HepG2 (cell line): ENCODE measurements at regions not wholly inside any gene's neighbourhood (a gene's known extent, or its start where the extent isn't known, plus 50 kb on each side); places are given as distances from the start of the nearest gene placed in this dataset.

ENCODE experiments used
- ARHGAP35 ChIP-seq: sonication (generic); formaldehyde crosslinking; IDR thresholded peaks from 2 replicates; pipeline ENCODE4 v1.9.0; 2022; ENCODE audit warnings: mild to moderate bottlenecking, inconsistent platforms, moderate library complexity, missing genetic modification reagents, borderline replicate concordance
- DPF2 ChIP-seq: sonication (generic); formaldehyde crosslinking; IDR thresholded peaks from 2 replicates; pipeline ENCODE4 v1.4.0; 2020; ENCODE audit warnings: mild to moderate bottlenecking, low read depth, missing genetic modification reagents, borderline replicate concordance
- ETV5 ChIP-seq: IDR thresholded peaks from 2 replicates; pipeline ENCODE4 v1.6.1; 2018; ENCODE audit warnings: missing biosample characterization, missing genetic modification reagents, inconsistent platforms, borderline replicate concordance
- GFI1 ChIP-seq: sonication (generic); formaldehyde crosslinking; IDR thresholded peaks from 2 replicates; pipeline ENCODE4 v1.5.0; 2020; ENCODE audit warnings: missing genetic modification reagents, mild to moderate bottlenecking, borderline replicate concordance
- HNRNPH1 ChIP-seq: fragments of 200-400 bp; formaldehyde crosslinking; optimal IDR thresholded peaks from 2 replicates; pipeline ENCODE3; 2017; ENCODE audit warnings: mild to moderate bottlenecking, low read depth, low read length
- NFKB2 ChIP-seq: sonication (generic); formaldehyde crosslinking; IDR thresholded peaks from 2 replicates; pipeline ENCODE4 v1.4.0; 2020; ENCODE audit warnings: missing genetic modification reagents, borderline replicate concordance
- POLR2AphosphoS2 ChIP-seq: IDR thresholded peaks from 2 replicates; pipeline ENCODE4 v1.6.1; 2011; ENCODE audit warnings: low read depth, low read length, improper control_type of control experiment
- RFXAP ChIP-seq: sonication (generic); formaldehyde crosslinking; IDR thresholded peaks from 2 replicates; pipeline ENCODE4 v1.4.0; 2020; ENCODE audit warnings: missing genetic modification reagents, borderline replicate concordance
- SKI ChIP-seq: fragments of 450-650 bp; IDR thresholded peaks from one replicate; pipeline ENCODE4 v1.6.1; 2018; ENCODE audit warnings: mild to moderate bottlenecking; ENCODE audit not compliant: partially characterized antibody
- SPEN ChIP-seq: sonication (generic); formaldehyde crosslinking; IDR thresholded peaks from 2 replicates; pipeline ENCODE4 v1.5.1; 2020; ENCODE audit warnings: low read depth, mild to moderate bottlenecking, missing genetic modification reagents
- SRSF4 ChIP-seq: fragments of 200-400 bp; formaldehyde crosslinking; IDR thresholded peaks from one replicate; pipeline ENCODE4 v1.6.1; 2018; ENCODE audit warnings: mild to moderate bottlenecking, low read depth, low read length, moderate library complexity; ENCODE audit not compliant: poor library complexity, severe bottlenecking
- ZNF260 ChIP-seq: sonication (generic); formaldehyde crosslinking; IDR thresholded peaks from 2 replicates; pipeline ENCODE4 v1.4.0; 2020; ENCODE audit warnings: missing genetic modification reagents, low read depth, mild to moderate bottlenecking, borderline replicate concordance
- ZNF549 ChIP-seq: sonication (generic); formaldehyde crosslinking; IDR thresholded peaks from 2 replicates; pipeline ENCODE4 v1.5.0; 2020; ENCODE audit warnings: missing genetic modification reagents
- TF ChIP-seq, protein P1 (sequence below): sonication (generic); formaldehyde crosslinking; IDR thresholded peaks from 2 replicates; pipeline ENCODE4 v1.5.1; 2020; ENCODE audit warnings: missing genetic modification reagents, mild to moderate bottlenecking, borderline replicate concordance
- TF ChIP-seq, protein P2 (sequence below): sonication (generic); formaldehyde crosslinking; IDR thresholded peaks from 2 replicates; pipeline ENCODE4 v1.8.1; 2023; ENCODE audit warnings: mild to moderate bottlenecking, inconsistent platforms, moderate library complexity, missing genetic modification reagents, borderline replicate concordance
- TF ChIP-seq, protein P3 (sequence below): sonication (generic); formaldehyde crosslinking; IDR thresholded peaks from 2 replicates; pipeline ENCODE4 v1.4.0; 2020; ENCODE audit warnings: missing genetic modification reagents
- TF ChIP-seq, protein P4 (sequence below): sonication (generic); formaldehyde crosslinking; IDR thresholded peaks from 2 replicates; pipeline ENCODE4 v1.8.1; 2023; ENCODE audit warnings: mild to moderate bottlenecking, missing genetic modification reagents
- TF ChIP-seq, protein P5 (sequence below): sonication (generic); IDR thresholded peaks from 2 replicates; pipeline ENCODE4 v1.6.1; 2016; ENCODE audit warnings: low read depth, borderline replicate concordance
- TF ChIP-seq, protein P6 (sequence below): sonication (generic); formaldehyde crosslinking; IDR thresholded peaks from 2 replicates; pipeline ENCODE4 v1.4.0; 2020; ENCODE audit warnings: missing genetic modification reagents; ENCODE audit errors: not compliant biosample characterization

DNA sequence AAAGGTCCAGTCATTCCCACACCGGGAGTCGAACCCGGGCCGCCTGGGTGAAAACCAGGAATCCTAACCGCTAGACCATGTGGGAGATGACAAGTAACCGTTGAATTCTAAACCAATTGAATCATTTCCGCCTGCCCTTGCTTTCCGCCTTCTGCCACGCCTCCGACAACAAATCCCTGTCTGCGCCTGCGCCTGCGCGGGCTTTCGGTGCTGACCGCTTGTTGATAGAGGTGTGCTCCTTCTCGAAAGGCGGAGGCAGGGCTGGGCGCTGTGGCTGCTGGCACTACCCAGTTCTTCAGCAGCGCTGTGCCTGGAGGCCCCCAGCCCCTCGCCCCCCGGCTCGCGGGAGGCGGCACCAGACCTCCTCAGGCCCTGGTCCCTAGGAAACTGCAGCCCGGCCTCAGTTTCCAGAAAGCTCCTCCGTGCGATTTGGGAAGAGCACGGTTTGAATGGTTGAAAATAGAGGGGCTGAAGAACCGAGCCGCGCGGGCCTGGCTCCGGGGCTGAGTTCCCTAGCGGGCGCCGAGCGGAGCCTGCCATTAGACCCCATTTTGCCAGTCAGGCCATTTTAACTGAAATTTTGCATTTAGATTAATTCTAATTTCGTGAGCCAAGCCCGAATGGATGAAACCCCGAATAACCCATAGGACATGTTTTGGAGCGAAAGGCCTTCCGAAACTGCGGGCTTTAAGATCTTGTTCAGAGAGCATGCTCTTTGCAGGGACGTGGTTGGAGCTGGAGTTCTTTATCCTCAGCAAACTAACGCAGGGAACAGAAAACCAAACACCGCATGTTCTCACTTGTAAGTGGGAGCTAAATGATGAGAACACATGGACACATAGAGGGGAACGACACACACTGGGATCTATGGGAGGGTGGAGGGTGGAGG, 219.3 kb upstream of the ATP10A start (continued):
- TF ChIP-seq, protein P1, sequence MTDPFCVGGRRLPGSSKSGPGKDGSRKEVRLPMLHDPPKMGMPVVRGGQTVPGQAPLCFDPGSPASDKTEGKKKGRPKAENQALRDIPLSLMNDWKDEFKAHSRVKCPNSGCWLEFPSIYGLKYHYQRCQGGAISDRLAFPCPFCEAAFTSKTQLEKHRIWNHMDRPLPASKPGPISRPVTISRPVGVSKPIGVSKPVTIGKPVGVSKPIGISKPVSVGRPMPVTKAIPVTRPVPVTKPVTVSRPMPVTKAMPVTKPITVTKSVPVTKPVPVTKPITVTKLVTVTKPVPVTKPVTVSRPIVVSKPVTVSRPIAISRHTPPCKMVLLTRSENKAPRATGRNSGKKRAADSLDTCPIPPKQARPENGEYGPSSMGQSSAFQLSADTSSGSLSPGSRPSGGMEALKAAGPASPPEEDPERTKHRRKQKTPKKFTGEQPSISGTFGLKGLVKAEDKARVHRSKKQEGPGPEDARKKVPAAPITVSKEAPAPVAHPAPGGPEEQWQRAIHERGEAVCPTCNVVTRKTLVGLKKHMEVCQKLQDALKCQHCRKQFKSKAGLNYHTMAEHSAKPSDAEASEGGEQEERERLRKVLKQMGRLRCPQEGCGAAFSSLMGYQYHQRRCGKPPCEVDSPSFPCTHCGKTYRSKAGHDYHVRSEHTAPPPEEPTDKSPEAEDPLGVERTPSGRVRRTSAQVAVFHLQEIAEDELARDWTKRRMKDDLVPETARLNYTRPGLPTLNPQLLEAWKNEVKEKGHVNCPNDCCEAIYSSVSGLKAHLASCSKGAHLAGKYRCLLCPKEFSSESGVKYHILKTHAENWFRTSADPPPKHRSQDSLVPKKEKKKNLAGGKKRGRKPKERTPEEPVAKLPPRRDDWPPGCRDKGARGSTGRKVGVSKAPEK (CRISPR knock-in tag) = no peak
- no peak for TF ChIP-seq SKI
- TF ChIP-seq SPEN (CRISPR knock-in tag) = peak; percentile 52; the same call in 1 of the 2 replicates
- TF ChIP-seq ZNF260 (CRISPR knock-in tag) = no peak
- TF ChIP-seq DPF2 (CRISPR knock-in tag) = no peak
- peak; percentile 82 for TF ChIP-seq ARHGAP35 (CRISPR knock-in tag)
- TF ChIP-seq, protein P2, sequence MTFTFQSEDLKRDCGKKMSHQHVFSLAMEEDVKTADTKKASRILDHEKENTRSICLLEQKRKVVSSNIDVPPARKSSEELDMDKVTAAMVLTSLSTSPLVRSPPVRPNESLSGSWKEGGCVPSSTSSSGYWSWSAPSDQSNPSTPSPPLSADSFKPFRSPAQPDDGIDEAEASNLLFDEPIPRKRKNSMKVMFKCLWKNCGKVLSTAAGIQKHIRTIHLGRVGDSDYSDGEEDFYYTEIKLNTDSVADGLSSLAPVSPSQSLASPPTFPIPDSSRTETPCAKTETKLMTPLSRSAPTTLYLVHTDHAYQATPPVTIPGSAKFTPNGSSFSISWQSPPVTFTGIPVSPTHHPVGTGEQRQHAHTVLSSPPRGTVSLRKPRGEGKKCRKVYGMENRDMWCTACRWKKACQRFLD = no peak
- no peak for TF ChIP-seq POLR2AphosphoS2
- TF ChIP-seq SRSF4 = no peak
- TF ChIP-seq, protein P3, sequence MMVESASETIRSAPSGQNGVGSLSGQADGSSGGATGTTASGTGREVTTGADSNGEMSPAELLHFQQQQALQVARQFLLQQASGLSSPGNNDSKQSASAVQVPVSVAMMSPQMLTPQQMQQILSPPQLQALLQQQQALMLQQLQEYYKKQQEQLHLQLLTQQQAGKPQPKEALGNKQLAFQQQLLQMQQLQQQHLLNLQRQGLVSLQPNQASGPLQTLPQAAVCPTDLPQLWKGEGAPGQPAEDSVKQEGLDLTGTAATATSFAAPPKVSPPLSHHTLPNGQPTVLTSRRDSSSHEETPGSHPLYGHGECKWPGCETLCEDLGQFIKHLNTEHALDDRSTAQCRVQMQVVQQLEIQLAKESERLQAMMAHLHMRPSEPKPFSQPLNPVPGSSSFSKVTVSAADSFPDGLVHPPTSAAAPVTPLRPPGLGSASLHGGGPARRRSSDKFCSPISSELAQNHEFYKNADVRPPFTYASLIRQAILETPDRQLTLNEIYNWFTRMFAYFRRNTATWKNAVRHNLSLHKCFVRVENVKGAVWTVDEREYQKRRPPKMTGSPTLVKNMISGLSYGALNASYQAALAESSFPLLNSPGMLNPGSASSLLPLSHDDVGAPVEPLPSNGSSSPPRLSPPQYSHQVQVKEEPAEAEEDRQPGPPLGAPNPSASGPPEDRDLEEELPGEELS (CRISPR knock-in tag) = peak; percentile 68
- peak; percentile 86; the same call in 1 of the 2 replicates for TF ChIP-seq NFKB2
- TF ChIP-seq HNRNPH1 = no peak
- peak; percentile 32; the same call in 1 of the 2 replicates for TF ChIP-seq ETV5 (CRISPR knock-in tag)
- TF ChIP-seq, protein P4, sequence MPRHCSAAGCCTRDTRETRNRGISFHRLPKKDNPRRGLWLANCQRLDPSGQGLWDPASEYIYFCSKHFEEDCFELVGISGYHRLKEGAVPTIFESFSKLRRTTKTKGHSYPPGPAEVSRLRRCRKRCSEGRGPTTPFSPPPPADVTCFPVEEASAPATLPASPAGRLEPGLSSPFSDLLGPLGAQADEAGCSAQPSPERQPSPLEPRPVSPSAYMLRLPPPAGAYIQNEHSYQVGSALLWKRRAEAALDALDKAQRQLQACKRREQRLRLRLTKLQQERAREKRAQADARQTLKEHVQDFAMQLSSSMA (CRISPR knock-in tag) = no peak
- no peak for TF ChIP-seq GFI1 (CRISPR knock-in tag)
- no peak; the same call in none of the 2 replicates for TF ChIP-seq RFXAP (CRISPR knock-in tag)
- TF ChIP-seq ZNF549 (CRISPR knock-in tag) = no peak
- TF ChIP-seq, protein P5, sequence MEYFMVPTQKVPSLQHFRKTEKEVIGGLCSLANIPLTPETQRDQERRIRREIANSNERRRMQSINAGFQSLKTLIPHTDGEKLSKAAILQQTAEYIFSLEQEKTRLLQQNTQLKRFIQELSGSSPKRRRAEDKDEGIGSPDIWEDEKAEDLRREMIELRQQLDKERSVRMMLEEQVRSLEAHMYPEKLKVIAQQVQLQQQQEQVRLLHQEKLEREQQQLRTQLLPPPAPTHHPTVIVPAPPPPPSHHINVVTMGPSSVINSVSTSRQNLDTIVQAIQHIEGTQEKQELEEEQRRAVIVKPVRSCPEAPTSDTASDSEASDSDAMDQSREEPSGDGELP = no peak
- TF ChIP-seq, protein P6, sequence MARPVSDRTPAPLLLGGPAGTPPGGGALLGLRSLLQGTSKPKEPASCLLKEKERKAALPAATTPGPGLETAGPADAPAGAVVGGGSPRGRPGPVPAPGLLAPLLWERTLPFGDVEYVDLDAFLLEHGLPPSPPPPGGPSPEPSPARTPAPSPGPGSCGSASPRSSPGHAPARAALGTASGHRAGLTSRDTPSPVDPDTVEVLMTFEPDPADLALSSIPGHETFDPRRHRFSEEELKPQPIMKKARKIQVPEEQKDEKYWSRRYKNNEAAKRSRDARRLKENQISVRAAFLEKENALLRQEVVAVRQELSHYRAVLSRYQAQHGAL = no peak
